GM21619 (cell line): ENCODE measurements at regions not wholly inside any gene's neighbourhood (a gene's known extent, or its start where the extent isn't known, plus 50 kb on each side); places are given as distances from the start of the nearest gene placed in this dataset.
"Not testable (repeated sequence)": the region's sequence is repeated elsewhere in the genome, so short reads cannot be mapped to it uniquely, and the experiment has no call there.

Experiments used
- ATAC-seq: cut with Tn5 transposase; IDR thresholded peaks from one replicate; pipeline ENCODE4 v1.9.1; 2021; ENCODE audit not compliant: unreplicated experiment

GRCh38 chr14:56026506-56026905 lies 91.7 kb upstream of the PELI2 start:
- ATAC-seq, result no peak

- ATAC-seq, result no peak
These were observed 90.8 kb upstream of the PELI2 start for GRCh38 chr14:56027421-56027820.

- no peak for ATAC-seq
These were observed 90.1 kb upstream of the PELI2 start for GRCh38 chr14:56027916-56028712.

- no peak for ATAC-seq
These were observed 81.9 kb upstream of the PELI2 start for GRCh38 chr14:56036353-56036752.

GRCh38 chr14:56040121-56040520 lies 78.1 kb upstream of the PELI2 start:
- no peak for ATAC-seq

DNA sequence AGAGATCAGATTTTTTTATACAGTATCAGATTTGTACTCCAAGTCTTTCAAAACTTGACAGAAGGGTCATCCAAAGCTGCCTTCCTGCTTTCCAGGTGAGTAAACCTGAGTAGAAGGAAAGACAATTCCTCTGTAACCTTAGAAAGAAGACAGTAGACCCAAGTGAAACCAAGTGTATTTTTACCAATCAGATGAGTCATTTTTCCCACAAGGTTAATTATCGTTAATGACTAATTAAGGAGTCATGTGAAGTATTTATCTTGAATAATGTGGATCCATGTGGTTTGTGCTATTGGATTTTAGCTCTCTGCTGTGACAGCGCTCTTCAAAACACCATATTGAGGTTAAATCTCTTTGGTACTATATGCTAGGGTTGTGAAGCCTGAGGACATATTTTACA lies 74.0 kb upstream of the PELI2 start:
- no peak for ATAC-seq

GRCh38 chr14:56046546-56046945 lies 71.7 kb upstream of the PELI2 start:
- no peak for ATAC-seq

DNA sequence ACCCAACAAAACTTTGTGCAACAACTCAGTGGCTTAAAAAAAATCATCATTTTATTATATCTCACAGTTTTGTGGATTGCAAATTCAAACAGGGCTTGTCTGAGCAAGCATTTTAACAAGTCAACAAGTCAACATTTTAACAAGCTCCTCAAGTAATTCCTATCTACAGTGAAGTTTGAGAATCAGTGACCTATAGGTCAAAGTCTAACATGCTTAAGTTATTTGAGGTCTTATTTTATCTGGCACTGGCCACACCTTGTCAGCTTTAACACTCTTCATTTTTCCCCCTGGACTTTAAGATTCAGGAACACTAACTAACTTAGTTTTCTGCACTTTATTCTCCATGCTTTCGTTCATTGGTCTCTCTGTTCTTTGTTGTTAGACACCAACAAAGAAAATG lies 71.2 kb upstream of the PELI2 start:
- no peak for ATAC-seq

- ATAC-seq, result no peak
These were observed 68.7 kb upstream of the PELI2 start for GRCh38 chr14:56049536-56049935.

GRCh38 chr14:56055511-56055910 lies 62.7 kb upstream of the PELI2 start:
- ATAC-seq, result no peak

DNA sequence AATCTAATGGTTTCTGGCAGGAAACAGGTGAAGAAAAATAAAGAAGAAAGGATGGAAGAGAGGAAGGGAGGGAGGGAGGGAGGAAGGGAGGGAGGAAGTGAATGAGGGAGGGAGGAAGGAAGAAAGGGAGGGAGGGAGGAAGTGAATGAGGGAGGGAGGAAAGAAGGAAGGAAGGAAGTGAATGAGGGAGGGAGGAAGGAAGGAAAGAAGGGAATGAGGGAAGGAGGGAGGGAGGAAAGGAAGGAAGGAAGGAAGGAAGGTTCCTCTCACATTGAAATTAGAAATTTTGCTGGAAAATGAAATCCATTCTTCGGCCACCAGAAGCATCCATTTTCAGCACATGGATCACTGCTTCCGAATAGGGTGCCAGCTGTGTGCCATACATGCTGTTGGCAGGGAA lies 62.2 kb upstream of the PELI2 start:
- ATAC-seq, result no peak

- ATAC-seq, result no peak
These were observed 61.0 kb upstream of the PELI2 start for GRCh38 chr14:56057071-56057741.

GRCh38 chr14:56057767-56058166 lies 60.4 kb upstream of the PELI2 start:
- no peak for ATAC-seq

DNA sequence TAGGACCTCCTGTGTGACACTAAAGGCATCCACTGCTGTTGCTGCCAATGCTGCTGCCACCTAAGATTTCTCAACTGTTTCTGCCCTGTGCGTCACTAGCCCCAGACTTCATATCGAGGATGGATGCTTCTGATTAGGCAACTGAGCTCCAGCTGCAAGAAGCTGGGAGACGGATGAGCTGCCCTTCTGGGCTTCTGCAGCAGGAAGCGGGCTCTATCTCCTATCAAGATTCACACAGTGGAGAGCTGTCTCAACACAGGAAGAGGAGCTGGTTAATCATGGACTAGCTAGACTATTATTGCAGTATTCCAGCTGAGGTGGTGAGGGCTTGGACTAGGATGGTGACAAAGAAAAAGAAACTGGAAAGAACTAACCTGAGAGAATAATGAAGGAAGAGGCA lies 59.2 kb upstream of the PELI2 start:
- no peak for ATAC-seq

DNA sequence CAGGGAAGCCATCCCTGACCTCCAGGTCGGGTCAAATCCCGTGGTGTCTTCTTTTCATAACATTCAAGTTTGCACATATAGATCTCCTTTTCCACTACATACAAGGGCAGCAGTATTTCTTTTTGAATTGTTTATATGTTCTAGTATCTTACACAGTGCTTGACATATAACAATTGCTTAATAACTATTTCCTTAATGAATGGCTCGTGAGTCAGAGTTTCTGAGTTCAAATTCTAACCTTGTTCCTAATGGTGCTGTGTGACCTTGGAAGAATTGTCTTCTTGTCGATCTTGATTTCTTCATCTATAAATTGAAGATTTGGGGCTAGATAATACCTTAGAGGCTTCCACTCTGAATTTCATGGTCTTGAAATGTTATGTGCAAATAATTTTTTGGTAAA lies 57.2 kb upstream of the PELI2 start:
- no peak for ATAC-seq

DNA sequence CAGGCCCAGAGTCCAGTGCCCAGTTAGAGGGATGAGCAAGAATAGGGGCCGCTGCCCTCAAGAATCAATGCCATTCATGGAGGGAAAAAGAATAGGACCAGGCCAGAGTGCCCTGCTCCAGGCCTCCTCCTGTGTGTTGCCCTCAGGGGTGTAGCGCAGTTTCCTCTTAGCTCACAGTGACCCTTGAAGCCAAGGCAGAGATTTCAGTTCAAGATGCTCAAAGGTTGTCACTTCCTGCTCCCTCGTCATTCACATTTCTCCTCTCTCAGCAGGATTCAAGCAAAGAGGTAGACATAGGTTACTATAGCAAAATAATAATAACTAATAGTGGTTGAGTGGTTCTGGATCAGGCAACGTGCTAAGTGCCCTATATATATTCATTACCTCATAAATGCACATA lies 55.1 kb upstream of the PELI2 start:
- no peak for ATAC-seq

DNA sequence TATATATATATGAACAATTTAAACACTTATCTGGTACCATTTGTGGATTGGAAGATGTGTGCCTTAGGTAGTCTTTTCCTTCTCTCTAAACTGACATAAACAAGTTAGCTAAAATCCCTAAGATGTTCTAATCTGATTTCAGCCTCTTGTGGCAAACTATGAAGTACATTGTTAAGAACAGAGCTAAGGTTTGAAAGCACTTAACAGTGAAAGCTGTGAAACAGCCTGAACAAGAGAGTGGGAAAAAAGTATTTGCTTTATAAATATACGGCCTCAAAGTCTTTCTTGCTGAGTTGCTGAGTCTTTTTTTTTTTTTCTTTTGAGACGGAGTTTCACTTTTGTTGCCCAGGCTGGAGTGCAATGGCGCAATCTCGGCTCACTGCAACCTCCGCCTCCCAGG lies 53.7 kb upstream of the PELI2 start:
- no peak for ATAC-seq

DNA sequence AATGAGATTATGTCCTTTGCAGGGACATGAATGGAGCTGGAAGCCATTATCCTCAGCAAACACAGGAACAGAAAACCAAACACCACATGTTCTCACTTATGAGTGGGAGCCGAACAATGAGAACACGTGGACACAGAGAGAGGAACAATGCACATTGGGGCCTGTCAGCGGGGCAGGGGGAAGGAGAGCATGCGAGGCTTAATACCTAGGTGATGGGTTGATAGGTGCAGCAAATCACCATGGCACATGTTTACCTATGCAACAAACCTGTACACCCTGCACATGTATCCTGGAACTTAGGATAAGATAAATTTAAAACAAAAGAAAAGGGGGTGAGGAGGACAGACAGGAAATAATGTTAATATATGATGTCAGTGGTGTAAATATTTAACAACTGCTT lies 53.0 kb upstream of the PELI2 start:
- ATAC-seq, result not testable (repeated sequence)

DNA sequence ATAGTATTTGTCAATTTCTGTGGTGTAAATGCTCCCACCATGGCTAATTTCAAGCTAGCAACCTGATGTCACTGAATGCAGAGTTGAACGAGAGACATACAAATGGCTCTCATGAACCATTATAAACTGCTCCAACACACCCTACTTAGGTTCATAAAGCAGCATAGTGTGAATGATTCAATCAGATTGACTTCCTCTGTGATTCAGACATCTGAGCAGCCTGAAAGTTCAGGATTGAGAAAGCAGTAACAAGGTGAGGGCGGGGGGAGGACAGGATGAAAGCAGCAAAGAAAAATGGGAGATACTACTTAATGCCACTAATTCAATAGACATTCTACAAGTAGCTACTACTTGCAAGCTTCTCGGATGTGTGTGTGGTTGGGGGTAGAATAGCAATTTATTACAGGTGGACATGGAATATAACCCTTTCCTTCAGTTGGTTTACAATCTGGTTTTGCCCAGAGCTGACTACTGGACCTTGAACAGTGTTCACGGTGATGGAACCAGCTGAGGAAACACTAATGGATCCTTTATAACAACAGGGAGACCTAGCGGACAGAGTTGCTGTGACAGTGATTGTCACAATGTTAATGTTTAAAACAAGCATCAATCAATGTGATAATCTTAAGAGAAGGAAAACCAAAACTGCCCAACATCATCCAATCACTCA lies 52.5 kb upstream of the PELI2 start:
- no peak for ATAC-seq
